ENCODE measurements at regions not wholly inside any gene's neighbourhood (a gene's known extent, or its start where the extent isn't known, plus 50 kb on each side); places are given as distances from the start of the nearest gene placed in this dataset.

GRCh38 chr9:75707191-75707590 is 183.3 kb upstream of the PCSK5 start:
- ATAC-seq: no peak
- TF ChIP-seq ISL1 (CRISPR knock-in tag; IDR thresholded peaks at IDR 0.05): no peak
- no peak for TF ChIP-seq GLIS3 (CRISPR knock-in tag; IDR thresholded peaks at IDR 0.05)
- TF ChIP-seq ESRRG (CRISPR knock-in tag; IDR thresholded peaks at IDR 0.05): no peak
- no peak for TF ChIP-seq TOX (CRISPR knock-in tag; IDR thresholded peaks at IDR 0.05; ENCODE audit: borderline replicate concordance)
- no peak for TF ChIP-seq BACH2 (CRISPR knock-in tag; IDR thresholded peaks at IDR 0.05; ENCODE audit: borderline replicate concordance)
- TF ChIP-seq, protein P1, sequence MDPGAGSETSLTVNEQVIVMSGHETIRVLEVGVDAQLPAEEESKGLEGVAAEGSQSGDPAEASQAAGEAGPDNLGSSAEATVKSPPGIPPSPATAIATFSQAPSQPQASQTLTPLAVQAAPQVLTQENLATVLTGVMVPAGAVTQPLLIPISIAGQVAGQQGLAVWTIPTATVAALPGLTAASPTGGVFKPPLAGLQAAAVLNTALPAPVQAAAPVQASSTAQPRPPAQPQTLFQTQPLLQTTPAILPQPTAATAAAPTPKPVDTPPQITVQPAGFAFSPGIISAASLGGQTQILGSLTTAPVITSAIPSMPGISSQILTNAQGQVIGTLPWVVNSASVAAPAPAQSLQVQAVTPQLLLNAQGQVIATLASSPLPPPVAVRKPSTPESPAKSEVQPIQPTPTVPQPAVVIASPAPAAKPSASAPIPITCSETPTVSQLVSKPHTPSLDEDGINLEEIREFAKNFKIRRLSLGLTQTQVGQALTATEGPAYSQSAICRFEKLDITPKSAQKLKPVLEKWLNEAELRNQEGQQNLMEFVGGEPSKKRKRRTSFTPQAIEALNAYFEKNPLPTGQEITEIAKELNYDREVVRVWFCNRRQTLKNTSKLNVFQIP (CRISPR knock-in tag; IDR thresholded peaks at IDR 0.05; ENCODE audit: borderline replicate concordance, low read depth): no peak
- TF ChIP-seq TCF4 (CRISPR knock-in tag; IDR thresholded peaks at IDR 0.05; ENCODE audit: borderline replicate concordance): no peak
- TF ChIP-seq OSR1 (CRISPR knock-in tag; IDR thresholded peaks at IDR 0.05): no peak
- no peak for TF ChIP-seq ZC3H10 (CRISPR knock-in tag; IDR thresholded peaks at IDR 0.05)
- no peak for TF ChIP-seq PPARA (CRISPR knock-in tag; IDR thresholded peaks at IDR 0.05; ENCODE audit: borderline replicate concordance)
- no peak for TF ChIP-seq ZNF70 (CRISPR knock-in tag; IDR thresholded peaks at IDR 0.05)
- no peak for TF ChIP-seq ZNF565 (CRISPR knock-in tag; conservative IDR thresholded peaks at IDR 0.05; ENCODE audit: low read depth)
- no peak for TF ChIP-seq CSDC2 (CRISPR knock-in tag; IDR thresholded peaks at IDR 0.05)
- TF ChIP-seq PATZ1 (CRISPR knock-in tag; IDR thresholded peaks at IDR 0.05; ENCODE audit: borderline replicate concordance): no peak
- no peak for TF ChIP-seq RARB (CRISPR knock-in tag; IDR thresholded peaks at IDR 0.05)
- TF ChIP-seq SNAI2 (CRISPR knock-in tag; IDR thresholded peaks at IDR 0.05): no peak
- TF ChIP-seq ZFP30 (CRISPR knock-in tag; IDR thresholded peaks at IDR 0.05): no peak

GRCh38 chr9:75709698-75710097 is 180.8 kb upstream of the PCSK5 start:
- TF ChIP-seq, protein P2, sequence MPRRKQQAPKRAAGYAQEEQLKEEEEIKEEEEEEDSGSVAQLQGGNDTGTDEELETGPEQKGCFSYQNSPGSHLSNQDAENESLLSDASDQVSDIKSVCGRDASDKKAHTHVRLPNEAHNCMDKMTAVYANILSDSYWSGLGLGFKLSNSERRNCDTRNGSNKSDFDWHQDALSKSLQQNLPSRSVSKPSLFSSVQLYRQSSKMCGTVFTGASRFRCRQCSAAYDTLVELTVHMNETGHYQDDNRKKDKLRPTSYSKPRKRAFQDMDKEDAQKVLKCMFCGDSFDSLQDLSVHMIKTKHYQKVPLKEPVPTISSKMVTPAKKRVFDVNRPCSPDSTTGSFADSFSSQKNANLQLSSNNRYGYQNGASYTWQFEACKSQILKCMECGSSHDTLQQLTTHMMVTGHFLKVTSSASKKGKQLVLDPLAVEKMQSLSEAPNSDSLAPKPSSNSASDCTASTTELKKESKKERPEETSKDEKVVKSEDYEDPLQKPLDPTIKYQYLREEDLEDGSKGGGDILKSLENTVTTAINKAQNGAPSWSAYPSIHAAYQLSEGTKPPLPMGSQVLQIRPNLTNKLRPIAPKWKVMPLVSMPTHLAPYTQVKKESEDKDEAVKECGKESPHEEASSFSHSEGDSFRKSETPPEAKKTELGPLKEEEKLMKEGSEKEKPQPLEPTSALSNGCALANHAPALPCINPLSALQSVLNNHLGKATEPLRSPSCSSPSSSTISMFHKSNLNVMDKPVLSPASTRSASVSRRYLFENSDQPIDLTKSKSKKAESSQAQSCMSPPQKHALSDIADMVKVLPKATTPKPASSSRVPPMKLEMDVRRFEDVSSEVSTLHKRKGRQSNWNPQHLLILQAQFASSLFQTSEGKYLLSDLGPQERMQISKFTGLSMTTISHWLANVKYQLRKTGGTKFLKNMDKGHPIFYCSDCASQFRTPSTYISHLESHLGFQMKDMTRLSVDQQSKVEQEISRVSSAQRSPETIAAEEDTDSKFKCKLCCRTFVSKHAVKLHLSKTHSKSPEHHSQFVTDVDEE (CRISPR knock-in tag; IDR thresholded peaks at IDR 0.05): no peak
- TF ChIP-seq TOX (CRISPR knock-in tag; IDR thresholded peaks at IDR 0.05; ENCODE audit: borderline replicate concordance) (no peak), CREB5 (CRISPR knock-in tag; IDR thresholded peaks at IDR 0.05; ENCODE audit: low read depth) (no peak), SNAI2 (CRISPR knock-in tag; IDR thresholded peaks at IDR 0.05) (no peak), ARNTL (CRISPR knock-in tag; IDR thresholded peaks at IDR 0.05; ENCODE audit: borderline replicate concordance, low read depth) (no peak), CSDC2 (CRISPR knock-in tag; IDR thresholded peaks at IDR 0.05) (no peak), CSRNP3 (CRISPR knock-in tag; IDR thresholded peaks at IDR 0.05) (no peak), BACH2 (CRISPR knock-in tag; IDR thresholded peaks at IDR 0.05; ENCODE audit: borderline replicate concordance) (no peak), PPARA (CRISPR knock-in tag; IDR thresholded peaks at IDR 0.05; ENCODE audit: borderline replicate concordance) (no peak), ZFP3 (CRISPR knock-in tag; IDR thresholded peaks at IDR 0.05) (no peak), GLIS3 (CRISPR knock-in tag; IDR thresholded peaks at IDR 0.05) (no peak), ESRRG (CRISPR knock-in tag; IDR thresholded peaks at IDR 0.05) (no peak), ISL1 (CRISPR knock-in tag; IDR thresholded peaks at IDR 0.05) (no peak), RARB (CRISPR knock-in tag; IDR thresholded peaks at IDR 0.05) (no peak), PATZ1 (CRISPR knock-in tag; IDR thresholded peaks at IDR 0.05; ENCODE audit: borderline replicate concordance) (no peak), ZNF565 (CRISPR knock-in tag; conservative IDR thresholded peaks at IDR 0.05; ENCODE audit: low read depth) (no peak), ZC3H10 (CRISPR knock-in tag; IDR thresholded peaks at IDR 0.05) (no peak)
- no peak for ATAC-seq

Measured in SK-N-SH treated with all-trans-retinoic acid at 6 μM for 48 hours (cell line).